GM19438 (cell line): ENCODE measurements at regions not wholly inside any gene's neighbourhood (a gene's known extent, or its start where the extent isn't known, plus 50 kb on each side); places are given as distances from the start of the nearest gene placed in this dataset.

Source experiments
- ATAC-seq: cut with Tn5 transposase; IDR thresholded peaks from one replicate; pipeline ENCODE4 v1.9.1; 2021; ENCODE audit warnings: low read depth; ENCODE audit not compliant: unreplicated experiment

DNA sequence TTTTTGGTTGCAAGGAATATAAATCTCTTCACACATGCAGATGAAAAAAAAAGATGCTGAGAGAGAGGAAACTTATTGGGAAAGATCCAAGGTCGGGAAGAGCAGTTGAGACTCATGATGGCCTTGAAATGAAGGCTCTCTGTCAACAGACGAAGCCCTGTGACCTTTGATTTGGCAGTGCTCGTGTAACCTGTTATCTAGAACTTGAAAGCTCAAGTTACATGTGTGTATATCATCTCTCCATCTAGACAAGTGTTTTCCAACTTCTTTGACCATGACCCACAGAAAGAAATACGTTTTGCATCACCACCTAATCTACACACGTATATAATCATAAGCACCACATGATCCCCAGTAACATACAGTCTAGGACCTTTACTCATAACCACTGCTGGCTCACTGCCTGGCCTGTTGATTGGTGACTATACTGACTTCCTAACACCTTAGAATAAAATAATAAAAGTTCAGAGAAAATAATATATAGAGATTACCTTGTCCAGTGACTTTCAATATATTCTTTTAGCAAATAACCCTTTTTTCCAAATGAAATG, 319.0 kb upstream of the PKDCC start:
- ATAC-seq = no peak

GRCh38 chr2:41729800-41730364, 317.9 kb upstream of the PKDCC start:
- ATAC-seq = no peak

DNA sequence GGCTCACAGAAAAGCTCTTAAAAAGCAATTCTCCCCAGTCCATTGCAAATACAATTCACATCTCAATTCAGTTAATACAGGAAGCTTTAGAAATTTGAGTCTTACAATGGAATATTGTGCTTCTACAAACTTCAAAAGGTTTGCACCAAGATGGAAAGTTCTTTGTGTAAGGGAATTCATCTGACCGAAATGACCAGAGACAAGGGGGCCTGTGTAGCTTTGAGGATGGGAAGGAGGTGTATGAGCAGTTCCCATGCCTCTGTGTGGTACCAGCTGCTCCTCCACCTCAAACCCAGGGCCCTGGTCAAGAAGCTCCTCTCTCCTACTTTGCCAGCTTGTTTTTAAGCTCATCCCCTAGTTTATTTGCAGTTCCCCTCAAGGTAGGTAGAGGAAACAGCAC, 312.8 kb upstream of the PKDCC start:
- ATAC-seq = no peak

DNA sequence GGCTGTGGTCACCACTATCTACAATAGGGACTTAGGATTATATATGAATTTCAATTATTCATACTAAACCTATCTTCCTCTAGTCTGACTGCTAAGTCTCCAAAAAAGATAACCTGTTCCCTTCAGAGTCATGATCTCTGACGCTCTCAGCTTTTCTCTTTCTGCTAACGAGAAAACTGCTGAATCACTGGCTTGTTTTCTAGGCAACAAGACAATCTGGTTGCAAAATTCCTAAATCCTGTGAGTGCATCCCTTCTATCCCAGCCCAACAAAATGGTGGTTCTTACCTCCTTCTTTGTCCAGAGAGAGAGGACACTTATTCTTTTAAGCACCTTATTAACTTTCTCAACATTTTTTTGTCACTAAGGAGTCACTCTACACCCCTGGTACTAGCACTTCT, 312.3 kb upstream of the PKDCC start:
- no peak for ATAC-seq

- ATAC-seq = peak; percentile 90
These were observed 311.7 kb upstream of the PKDCC start for GRCh38 chr2:41736105-41736567.

DNA sequence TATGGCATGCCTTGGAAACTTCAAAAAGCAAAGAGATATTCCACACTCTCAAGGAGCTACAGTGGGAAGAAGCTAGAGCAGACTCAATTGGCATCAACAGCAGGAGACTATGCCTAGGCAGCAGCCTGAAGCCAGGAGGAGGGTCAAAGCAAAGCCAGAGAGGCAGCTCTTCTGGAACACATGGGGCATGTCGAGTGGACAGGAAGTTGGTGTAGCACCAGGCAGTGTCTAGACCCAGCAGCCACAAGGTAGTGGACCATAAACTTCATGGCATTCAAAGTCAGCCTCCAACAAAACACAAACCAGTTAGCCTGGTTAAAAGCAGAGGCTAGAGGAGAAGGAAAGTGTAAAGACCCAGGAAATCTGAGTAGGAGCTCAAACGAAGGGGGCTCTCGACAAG, 311.2 kb upstream of the PKDCC start:
- ATAC-seq = peak; percentile 34

GRCh38 chr2:41737888-41738287, 309.9 kb upstream of the PKDCC start:
- no peak for ATAC-seq

DNA sequence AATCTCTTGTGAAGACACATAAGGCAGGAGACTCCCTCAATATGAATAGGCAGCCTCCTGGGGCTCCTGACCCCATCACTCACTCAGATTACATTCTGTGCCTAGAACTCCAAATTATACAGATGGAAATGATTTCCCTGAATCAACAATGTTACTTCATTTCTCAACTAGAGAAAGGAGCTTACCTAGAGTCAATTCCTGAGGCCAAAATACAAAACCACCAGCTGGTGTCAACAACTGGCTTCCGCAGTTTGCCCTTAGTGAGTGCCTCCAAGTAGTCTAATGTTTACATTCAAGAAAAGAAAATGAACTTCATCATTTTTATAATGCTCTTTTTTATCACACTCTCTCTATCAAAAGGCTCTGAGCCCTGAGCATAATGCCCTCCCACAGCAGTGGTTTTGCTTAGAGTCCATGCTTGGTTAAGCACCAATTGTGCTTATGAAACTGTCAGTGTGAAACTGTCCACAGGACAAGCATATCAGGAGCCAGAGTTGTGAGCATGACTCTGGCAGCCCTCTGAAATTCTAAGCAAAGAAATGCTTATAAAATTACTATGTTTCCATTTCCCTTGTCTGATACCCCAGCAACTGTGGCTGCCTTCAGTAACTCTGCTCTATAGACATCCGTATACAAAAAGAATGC, 305.7 kb upstream of the PKDCC start:
- peak; percentile 100 for ATAC-seq

DNA sequence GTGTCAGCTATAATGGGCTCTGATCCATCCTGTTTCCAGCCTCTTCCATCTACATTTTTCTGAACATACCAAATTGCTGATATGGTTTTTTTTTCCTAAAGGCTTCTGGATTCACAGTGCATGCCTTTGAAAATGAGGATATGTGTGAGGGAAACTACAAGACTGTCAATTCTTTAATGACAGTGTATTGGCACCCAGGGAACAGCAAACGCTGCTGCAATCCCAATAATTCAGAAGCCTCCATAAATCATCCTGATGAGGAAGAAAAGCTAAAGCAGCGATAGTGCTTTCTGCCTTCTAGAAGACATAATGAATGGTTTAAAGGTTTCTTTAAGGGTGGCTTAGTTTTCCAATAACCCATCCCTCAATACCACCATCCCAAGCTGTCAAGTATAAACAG, 304.5 kb upstream of the PKDCC start:
- no peak for ATAC-seq

DNA sequence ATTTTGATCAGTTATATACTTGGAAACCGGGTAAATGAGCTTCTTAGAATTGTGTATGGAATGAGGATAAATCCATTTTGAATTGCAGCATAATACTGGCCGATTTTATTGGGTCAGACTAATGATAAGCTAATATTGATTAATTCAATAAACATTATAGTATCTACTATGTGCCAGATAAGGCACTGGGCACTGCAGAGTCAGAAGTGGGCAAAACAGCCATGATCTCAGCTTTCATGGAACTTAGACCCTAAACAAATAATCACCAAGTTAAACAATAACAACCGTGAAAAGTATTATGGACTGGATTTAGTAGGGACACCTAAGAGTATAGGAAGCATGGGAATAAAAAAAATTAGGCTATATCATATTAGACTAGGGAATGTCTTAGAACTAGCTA, 297.0 kb upstream of the PKDCC start:
- no peak for ATAC-seq

DNA sequence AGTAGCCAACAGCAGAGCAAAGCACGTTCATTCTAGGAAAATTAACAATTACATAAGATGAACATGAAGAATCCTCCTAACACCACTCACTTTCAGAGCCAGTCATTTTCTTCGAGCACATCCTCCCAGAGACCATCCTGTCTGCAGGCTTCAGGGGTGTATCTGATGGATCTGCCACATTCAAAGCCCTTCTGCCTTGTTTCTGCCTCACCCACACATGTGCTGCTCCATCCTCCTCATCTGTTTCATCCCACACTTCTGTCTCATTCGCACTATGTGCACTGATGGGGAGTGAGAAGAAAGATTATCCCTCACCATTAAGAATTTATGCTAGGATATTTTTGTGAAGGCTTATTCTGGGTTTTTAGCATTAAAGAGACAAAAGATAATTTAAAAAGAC, 287.9 kb upstream of the PKDCC start:
- no peak for ATAC-seq

- no peak for ATAC-seq
These were observed 284.7 kb upstream of the PKDCC start for GRCh38 chr2:41763141-41763540.

- ATAC-seq = no peak
These were observed 283.7 kb upstream of the PKDCC start for GRCh38 chr2:41764131-41764530.

DNA sequence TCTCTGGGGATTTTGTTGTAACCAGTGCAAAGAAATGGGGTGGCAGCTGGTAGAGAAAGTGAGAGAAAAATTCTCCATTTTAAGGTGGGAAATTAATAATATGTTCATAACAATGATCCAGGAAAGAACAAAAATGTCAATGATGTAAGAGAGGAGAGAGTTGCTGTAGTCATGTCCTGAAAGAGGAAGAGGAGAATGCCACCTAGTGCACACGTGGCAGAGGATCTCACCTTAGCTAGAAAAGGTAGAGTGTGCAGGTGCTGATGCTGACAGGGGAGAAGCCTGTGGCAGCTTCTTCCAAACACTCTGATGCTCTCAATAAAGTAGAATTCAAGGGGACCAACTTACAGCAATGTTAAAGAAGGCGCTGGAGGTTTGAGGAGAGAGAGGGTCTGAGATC, 282.9 kb upstream of the PKDCC start:
- ATAC-seq = no peak

GRCh38 chr2:41768310-41768709, 279.5 kb upstream of the PKDCC start:
- no peak for ATAC-seq

DNA sequence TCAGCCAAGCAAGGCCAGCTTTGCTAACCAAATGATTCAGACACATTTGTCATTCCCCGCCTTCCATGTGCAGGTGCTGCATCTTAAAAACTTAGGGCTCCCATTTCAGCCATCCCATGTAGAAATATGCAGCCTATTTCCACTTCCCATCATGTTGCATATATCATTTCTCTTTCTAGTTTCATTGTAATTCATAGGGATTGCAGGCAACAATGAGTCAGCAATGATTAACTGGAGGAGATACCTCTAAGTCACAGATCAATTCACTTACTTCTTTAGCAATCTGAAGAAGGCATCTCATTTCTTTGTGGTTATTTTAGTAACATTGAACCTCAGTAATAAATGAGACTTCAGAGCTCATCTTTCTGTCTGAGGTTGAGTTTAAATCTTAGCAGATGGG, 276.1 kb upstream of the PKDCC start:
- ATAC-seq = no peak

- no peak for ATAC-seq
These were observed 275.1 kb upstream of the PKDCC start for GRCh38 chr2:41772697-41773096.

GRCh38 chr2:41774011-41774605, 273.7 kb upstream of the PKDCC start:
- ATAC-seq = no peak

DNA sequence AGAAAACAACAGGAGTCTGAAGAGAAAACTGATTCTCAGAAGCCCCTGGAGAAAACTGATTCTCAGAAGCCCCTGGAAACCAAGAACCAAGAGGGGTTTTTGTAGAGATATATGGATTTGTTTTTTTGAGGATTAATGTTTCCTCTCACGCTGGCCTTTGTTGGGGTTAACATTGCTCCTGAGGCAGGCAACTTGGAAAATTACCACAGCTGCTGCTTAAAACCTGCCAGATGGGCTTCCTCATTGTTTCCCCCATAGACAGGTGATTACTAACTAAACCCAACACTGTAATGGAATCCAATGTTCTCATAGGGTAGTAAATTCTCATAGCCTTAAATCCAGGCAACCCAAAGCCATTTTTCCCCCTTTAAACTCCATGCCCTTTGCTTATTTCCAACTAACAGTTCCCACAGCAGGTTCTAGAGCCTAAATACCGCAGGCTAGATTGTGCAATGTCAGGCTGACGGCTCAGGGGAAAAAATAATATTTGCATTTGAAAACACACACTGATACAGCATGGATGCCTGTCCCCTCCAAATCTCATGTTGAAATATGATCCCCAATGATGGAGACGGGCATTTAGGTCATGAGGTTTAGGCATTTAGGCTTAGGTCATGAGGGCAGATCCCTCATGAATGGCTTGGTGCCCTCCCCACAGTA, 272.3 kb upstream of the PKDCC start:
- no peak for ATAC-seq

DNA sequence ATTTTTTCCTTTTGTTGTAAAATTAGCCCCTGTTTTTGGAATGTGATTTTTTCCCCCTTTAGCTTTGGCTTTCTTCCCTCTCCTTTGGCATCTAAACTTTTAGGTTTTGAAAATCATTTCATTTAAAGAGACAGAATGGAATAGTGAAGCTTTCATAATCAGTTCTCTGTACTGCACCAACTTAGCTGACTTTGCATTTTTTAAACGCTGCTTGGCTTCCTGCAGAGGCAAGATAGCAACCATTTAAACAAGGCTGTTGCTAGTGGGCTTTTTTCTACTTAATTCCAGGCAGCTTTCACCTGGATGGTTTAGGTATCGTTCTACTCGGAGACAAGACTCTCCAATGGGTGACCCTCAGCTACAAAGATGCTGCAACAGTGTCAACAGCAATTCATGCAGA, 267.9 kb upstream of the PKDCC start:
- ATAC-seq = no peak

DNA sequence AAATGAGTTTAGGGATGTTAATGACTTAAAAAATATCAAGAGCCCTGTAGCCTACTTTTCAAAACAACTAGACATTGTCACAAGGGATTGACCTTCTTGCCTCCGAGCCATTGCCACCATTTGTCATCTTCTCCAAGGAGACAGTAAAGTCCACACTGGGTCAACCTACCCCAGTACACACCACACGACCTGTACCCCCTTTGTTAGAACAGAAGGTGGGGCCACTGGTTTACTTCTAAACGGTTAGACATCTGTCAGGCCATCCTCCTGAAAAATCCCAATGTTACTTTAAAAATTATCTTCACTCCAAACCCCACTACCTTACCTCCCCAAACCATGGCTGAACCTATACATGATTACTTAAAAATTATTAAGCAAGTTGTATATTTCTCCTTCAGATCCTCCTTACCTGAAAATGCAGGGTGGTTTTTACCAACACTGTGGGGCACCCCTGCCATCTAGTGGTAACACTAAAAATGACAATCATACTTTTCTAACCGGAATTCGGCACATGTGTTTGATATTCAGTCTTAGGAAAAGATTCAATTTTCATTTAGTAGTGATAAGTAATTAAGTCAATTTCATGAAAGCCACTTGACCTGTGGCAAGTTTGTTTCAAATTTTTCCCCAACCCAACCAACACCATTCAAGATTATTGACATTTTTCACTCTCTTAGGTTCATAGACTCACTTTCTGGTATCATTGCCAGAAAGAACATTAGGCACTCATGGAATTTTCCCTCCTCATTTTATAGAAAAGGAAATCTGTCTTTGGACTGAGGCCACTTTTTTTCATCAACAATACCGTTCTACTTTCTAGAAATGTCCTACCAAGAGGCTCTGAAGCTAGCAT, 265.3 kb upstream of the PKDCC start:
- peak; percentile 57 for ATAC-seq
